GM21528 (cell line): ENCODE measurements at regions not wholly inside any gene's neighbourhood (a gene's known extent, or its start where the extent isn't known, plus 50 kb on each side); places are given as distances from the start of the nearest gene placed in this dataset.

ENCODE experiments used
- ATAC-seq: cut with Tn5 transposase; IDR thresholded peaks from one replicate; pipeline ENCODE4 v1.9.1; 2021; ENCODE audit warnings: mild to moderate bottlenecking, moderate library complexity; ENCODE audit not compliant: unreplicated experiment, low FRiP score

GRCh38 chr2:2571301-2572150, 240.5 kb upstream of the MYT1L start:
- ATAC-seq = no peak

- ATAC-seq = no peak
Observed at GRCh38 chr2:2570871-2571270, 239.8 kb upstream of the MYT1L start.

- no peak for ATAC-seq
Observed at GRCh38 chr2:2570360-2570759, 239.3 kb upstream of the MYT1L start.

GRCh38 chr2:2569836-2570235, 238.8 kb upstream of the MYT1L start:
- ATAC-seq = no peak

GRCh38 chr2:2569306-2569705, 238.2 kb upstream of the MYT1L start:
- ATAC-seq = no peak

GRCh38 chr2:2568411-2568810, 237.3 kb upstream of the MYT1L start:
- ATAC-seq = no peak

DNA sequence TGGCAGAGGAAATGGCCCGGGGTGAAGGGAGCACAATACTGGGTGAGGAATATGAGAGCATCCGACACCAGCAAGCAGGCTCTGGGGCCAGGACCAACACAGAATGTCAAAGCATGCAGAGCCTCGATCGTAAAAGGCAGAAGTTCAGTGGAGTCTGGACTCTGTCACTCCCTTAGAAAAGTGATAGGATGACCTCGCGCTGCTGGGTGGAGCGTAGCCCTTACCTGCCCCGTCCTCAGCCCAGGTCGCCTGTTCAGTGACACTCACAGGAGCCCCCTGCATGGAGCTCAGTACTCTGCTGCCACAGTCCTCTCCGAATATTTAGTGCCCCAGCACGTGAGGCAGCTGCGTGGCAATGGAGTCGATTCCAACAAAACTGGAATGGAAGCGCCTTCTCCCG, 236.7 kb upstream of the MYT1L start:
- no peak for ATAC-seq

DNA sequence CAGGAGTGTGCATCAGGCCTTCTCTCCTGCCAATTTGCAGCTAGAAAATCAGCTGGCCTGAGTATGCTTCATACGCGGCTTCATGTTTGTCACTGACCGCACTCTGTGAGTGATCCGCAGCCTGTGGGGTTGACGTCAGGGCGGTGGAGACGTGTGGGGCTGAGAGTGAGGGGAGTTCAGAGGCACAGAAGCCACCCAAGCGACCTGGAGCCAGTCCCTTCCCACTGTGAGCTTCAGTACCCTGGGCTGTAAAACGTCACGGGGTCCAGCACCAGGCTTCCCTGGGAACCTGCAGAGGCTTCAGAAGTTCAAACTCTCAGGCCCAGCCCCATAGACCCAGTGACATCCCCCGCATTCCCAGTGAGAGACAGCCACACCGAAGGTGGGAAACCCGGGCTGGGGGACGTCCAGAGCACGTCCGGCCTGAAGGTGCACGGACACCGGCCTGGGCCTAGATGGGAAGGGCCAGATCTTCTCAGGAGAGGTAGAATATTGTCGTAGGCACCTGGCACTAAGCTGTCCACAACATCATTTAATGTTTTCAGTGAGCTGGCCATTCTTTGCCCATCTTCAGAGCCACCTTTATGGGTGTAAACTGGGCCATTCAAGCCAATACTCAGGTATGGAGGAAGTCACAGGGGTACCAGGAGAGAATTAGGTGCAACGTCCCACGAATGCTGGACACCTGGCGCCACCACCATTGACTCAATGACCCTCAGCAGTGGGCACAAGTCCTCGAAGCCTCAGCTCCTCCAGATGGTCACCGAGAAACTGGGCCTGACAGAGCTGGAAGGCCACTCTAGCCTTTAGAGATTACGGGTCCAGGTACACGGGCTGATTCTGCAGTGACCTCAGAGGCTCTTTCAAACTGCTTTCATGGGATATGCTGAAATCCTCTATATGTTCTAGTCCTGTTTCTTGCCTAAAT, 235.6 kb upstream of the MYT1L start:
- no peak for ATAC-seq

DNA sequence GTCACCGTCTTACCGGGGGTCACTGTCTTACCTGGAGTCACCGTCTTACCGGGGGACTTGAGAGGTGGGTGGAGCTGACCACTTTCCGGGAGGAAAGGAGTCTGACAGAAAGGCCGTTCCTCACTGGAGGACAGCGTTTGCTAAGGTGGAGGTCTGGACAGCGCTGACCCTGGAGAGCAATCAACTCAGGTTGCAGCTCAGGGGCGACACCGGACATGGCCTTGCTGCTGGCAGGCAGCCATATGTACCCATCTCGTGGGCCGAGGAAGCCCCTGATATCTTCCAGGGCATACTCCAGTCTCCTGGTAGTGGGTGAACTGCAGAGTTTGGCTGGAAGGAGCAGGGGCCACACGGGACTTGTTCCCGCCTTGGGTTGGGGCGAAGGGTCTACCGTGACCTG, 234.6 kb upstream of the MYT1L start:
- no peak for ATAC-seq

GRCh38 chr2:2564300-2565078, 233.4 kb upstream of the MYT1L start:
- no peak for ATAC-seq

- ATAC-seq = no peak
Observed at GRCh38 chr2:2563309-2563860, 232.3 kb upstream of the MYT1L start.

DNA sequence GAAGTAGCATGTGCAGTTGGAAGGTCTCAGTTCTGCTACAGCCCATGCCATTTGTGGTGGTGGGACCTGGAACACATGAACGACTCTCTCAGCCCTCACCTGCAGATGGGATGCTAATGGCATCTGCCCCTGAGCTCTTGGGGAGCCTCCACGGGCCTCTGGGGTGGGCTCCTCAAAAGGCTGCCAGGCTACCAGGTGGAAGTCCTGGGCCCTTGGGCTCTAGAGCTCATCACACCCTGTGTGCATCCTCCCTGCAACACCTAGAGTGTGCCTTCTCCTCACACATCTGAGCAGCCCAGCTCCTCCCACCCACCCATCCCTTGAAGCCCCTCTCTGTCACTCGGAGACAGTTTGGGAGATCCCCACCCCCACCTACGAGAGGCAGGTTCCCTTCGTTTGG, 231.8 kb upstream of the MYT1L start:
- no peak for ATAC-seq

DNA sequence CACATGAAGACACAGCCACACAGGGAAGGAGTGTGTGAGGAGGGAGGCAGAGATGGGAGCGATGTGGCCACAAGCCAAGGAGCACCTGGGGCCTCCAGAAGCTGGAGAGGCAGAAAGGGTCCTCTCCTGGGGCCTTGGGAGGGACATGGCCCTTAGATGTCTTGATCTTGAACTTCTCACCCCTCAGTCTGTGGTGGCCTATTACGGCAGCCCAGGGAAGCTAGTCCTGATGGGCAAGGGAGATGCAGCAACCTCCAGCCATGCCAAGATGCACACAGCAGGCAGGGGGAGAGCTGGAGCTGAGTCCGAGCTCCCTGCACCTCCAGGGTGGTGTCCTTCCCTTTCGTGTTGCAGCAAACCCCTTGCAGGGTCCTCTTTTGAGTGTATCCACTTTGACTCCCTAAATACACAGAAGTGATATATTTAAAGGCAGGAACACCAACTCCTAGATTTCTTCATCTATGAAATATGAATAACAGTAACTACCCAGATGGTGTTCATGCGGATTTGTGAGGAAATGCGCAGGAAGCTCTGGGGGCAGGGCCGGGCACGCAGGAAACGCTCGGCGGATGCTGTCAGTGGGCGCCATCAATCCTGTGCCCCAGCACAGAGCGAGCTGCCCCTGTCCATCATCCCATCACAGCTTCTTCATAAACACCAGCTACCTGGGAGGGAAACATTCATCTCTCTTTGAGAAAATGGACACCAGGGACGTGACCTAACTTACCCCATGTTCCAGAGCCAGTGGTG, 230.4 kb upstream of the MYT1L start:
- no peak for ATAC-seq

DNA sequence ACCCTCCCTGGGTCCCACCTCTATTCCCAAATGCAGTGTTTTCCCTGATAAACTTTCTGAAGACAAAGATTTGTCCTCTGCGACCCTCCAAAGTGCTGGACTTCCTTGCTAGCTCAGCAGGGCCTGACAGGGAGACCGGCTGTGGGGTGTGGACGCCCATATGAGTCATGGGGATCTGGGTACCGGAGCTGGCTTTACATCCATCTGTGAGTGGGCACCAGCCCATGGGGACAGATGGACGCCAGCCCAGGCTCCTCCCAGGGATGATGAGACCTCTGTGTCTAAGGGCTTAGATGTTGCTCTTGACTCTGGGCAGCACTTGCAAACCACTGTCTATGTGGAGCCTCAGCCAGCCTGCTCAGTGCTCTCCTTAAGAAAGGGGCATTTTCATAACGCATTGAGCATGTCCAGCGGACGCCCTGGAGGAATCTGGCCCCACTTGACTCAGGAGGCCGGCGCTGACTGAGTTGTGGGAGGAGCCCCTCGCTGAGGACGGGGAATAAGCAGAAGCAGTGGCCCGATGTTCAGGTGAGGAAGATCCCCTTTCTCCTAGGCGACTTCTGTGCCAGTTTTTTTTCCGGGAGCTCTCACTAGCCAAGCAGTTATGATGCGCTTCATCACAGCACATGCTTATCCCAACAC, 229.4 kb upstream of the MYT1L start:
- no peak for ATAC-seq

DNA sequence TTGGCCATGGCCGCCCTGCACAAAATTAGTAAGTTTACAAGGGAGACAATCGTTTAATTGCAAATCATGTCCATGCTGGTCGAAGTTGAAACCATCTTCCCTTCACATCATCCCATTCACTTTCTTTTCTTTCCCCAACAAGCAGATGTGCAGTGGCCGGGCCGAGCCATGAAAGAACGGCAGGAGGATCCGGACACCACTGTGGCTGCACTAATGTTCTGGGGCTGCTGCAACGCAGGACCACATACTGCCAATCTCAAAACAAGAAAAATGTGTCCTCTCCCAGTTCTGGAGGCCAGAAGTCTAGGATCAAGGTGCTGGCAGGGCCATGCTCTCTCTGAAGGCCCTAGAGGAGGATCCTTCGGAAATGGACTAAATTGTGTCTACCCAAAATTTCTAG, 227.4 kb upstream of the MYT1L start:
- no peak for ATAC-seq

- ATAC-seq = no peak
Observed at GRCh38 chr2:2557475-2557874, 226.4 kb upstream of the MYT1L start.

DNA sequence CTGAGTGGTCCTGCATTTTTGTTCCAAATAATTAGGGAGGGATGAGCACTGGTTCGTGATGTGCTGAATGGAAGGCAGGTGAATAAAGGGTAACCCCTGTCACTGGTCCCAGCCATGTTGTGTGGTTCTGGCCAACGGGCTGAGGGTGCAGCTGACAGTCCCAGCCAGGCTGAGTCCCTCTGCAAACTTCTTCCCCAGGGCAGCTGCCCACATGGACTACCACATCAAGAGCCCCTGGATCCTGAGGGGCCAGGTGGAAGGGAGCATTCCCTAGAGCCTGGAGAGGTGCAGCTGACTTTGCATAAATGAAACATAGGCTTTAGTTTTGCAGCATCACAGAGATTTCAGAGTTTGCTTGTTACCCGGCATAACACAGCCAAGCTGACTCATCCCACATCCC, 219.8 kb upstream of the MYT1L start:
- no peak for ATAC-seq

DNA sequence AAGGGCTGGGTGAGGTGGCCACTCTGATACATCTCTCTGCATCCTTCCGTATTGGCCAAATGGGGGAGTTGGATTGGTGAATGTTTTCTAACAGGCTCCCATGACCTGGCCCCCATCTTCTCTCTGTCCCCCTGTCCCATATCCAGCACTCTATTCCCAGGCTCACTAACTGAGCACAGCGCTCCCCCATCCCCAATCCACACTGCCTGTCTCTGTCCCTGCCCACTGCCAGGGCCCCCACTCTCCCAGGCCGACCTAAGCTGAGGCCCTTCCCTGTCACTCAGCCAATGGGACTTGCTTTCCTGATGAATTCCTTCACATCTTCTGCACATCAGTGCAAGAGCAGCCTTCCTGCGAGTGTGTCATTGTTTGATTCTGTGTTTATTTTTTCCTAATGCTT, 216.8 kb upstream of the MYT1L start:
- no peak for ATAC-seq

- no peak for ATAC-seq
Observed at GRCh38 chr2:2547451-2547850, 216.4 kb upstream of the MYT1L start.
